ENCODE measurements at regions not wholly inside any gene's neighbourhood (a gene's known extent, or its start where the extent isn't known, plus 50 kb on each side); places are given as distances from the start of the nearest gene placed in this dataset.

- TF ChIP-seq ARNTL (CRISPR knock-in tag; IDR thresholded peaks at IDR 0.05; ENCODE audit: borderline replicate concordance, low read depth) (no peak), TOX (CRISPR knock-in tag; IDR thresholded peaks at IDR 0.05; ENCODE audit: borderline replicate concordance) (no peak), ZNF70 (CRISPR knock-in tag; IDR thresholded peaks at IDR 0.05) (no peak)
Observed at GRCh38 chr10:9301148-9301547, 1246.7 kb downstream of the GATA3 start.
